Tibial nerve (tissue), 4 donors: ENCODE measurements at regions not wholly inside any gene's neighbourhood (a gene's known extent, or its start where the extent isn't known, plus 50 kb on each side); places are given as distances from the start of the nearest gene placed in this dataset.

Experiments
- EP300 ChIP-seq, 2 donors: sonication (generic); formaldehyde crosslinking; IDR thresholded peaks; one replicate each; pipeline ENCODE4 v1.6.1; 2017; ENCODE audit warnings: antibody characterized with exemption in 2 of 2, mild to moderate bottlenecking in 1 of 2
- POLR2A ChIP-seq, 2 donors: fragments of 450-650 bp; IDR thresholded peaks; one replicate each; pipeline ENCODE4 v1.6.1; 2017; ENCODE audit warnings: antibody characterized with exemption in 2 of 2, mild to moderate bottlenecking in 2 of 2, moderate library complexity in 2 of 2
- TF ChIP-seq, protein P1 (sequence below), 5 experiments: fragments of 200-600 bp in 3 of 5; fragments of 450-650 bp in 2 of 5; sonication (generic) in 3 of 5; IDR thresholded peaks; one replicate each; pipeline ENCODE4 v1.5.1; 2016 to 2019; ENCODE audit warnings: antibody characterized with exemption in 5 of 5, mild to moderate bottlenecking in 3 of 5, moderate library complexity in 2 of 5

DNA sequence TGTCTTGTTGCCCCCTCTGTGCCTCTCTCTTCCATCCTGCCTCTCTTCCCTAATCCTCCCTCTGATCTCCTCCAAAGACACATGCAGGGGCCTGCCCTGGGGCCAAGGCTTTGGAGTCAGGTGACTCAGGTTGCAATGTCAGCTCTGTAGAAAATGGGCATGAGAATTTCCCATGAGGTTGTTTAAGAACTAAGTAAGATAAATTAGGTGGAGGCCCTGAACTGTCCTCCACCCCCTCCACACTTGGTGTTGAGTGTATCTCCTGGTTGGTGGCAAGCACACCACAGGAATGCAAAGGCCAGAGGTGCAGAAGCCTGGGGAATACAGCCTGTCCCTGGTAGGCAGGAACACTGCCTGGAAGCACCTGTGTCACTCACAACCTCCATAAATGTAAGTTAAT lies 63.9 kb upstream of the GRIK3 start:
- TF ChIP-seq POLR2A (IDR thresholded peaks at IDR 0.05) (no peak), EP300 (IDR thresholded peaks at IDR 0.05) (no peak)
- TF ChIP-seq, protein P1, sequence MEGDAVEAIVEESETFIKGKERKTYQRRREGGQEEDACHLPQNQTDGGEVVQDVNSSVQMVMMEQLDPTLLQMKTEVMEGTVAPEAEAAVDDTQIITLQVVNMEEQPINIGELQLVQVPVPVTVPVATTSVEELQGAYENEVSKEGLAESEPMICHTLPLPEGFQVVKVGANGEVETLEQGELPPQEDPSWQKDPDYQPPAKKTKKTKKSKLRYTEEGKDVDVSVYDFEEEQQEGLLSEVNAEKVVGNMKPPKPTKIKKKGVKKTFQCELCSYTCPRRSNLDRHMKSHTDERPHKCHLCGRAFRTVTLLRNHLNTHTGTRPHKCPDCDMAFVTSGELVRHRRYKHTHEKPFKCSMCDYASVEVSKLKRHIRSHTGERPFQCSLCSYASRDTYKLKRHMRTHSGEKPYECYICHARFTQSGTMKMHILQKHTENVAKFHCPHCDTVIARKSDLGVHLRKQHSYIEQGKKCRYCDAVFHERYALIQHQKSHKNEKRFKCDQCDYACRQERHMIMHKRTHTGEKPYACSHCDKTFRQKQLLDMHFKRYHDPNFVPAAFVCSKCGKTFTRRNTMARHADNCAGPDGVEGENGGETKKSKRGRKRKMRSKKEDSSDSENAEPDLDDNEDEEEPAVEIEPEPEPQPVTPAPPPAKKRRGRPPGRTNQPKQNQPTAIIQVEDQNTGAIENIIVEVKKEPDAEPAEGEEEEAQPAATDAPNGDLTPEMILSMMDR (IDR thresholded peaks at IDR 0.05), result no peak
